H1 (cell line): ENCODE measurements at regions not wholly inside any gene's neighbourhood (a gene's known extent, or its start where the extent isn't known, plus 50 kb on each side); places are given as distances from the start of the nearest gene placed in this dataset.
"Not testable (repeated sequence)": the region's sequence is repeated elsewhere in the genome, so short reads cannot be mapped to it uniquely, and the experiment has no call there.

Experiments
- CTCF ChIA-PET: fragments of 300-600 bp; sonication (Branson Sonifier 250); formaldehyde crosslinking; loops from one replicate; lab custom pipeline; 2021; ENCODE audit not compliant: partially characterized antibody; lab: Charles Lee
- POLR2A ChIA-PET: fragments of 300-600 bp; sonication (Branson Sonifier 250); formaldehyde crosslinking; loops from one replicate; lab custom pipeline; 2021; ENCODE audit warnings: inconsistent platforms; ENCODE audit not compliant: partially characterized antibody; lab: Charles Lee
- DNase-seq, 2 experiments: peaks; one replicate each; pipeline versions ENCODE4 v3.0.0 to v3.0.0-alpha.2; 2010 to 2022; ENCODE audit warnings: low spot score in 2 of 2, low read depth in 1 of 2, mixed read lengths in 1 of 2
- FAIRE-seq: peaks from 2 replicates; lab custom pipeline; 2011; peaks lifted over from hg19 to GRCh38; lab: Jason Lieb, UNC
- H2AFZ ChIP-seq: 2 replicates; pipeline ENCODE4 v1.8.1; 2012; ENCODE audit warnings: low read length, inconsistent platforms
- H2AK5ac ChIP-seq: 2 replicates; pipeline ENCODE4 v1.6.1; 2013; ENCODE audit warnings: low read depth, low read length
- H2BK120ac ChIP-seq: replicated peaks from 2 replicates; pipeline ENCODE3; 2013; ENCODE audit warnings: low read depth, low read length, inconsistent platforms
- H2BK12ac ChIP-seq: 2 replicates; pipeline ENCODE4 v1.6.1; 2013; ENCODE audit warnings: low read depth, low read length
- H2BK15ac ChIP-seq: 2 replicates; pipeline ENCODE4 v1.6.1; 2013; ENCODE audit warnings: low read length
- H2BK20ac ChIP-seq: 2 replicates; pipeline ENCODE4 v1.6.1; 2013; ENCODE audit warnings: low read length
- H2BK5ac ChIP-seq: 2 replicates; pipeline ENCODE4 v1.6.1; 2013; ENCODE audit warnings: low read depth, low read length
- H3K14ac ChIP-seq: 2 replicates; pipeline ENCODE4 v1.6.1; 2013; ENCODE audit warnings: inconsistent platforms; ENCODE audit not compliant: insufficient read length
- H3K18ac ChIP-seq: 2 replicates; pipeline ENCODE4 v1.6.1; 2013; ENCODE audit warnings: low read length; ENCODE audit errors: extremely low read depth
- H3K23ac ChIP-seq: 2 replicates; pipeline ENCODE4 v1.6.1; 2013; ENCODE audit warnings: inconsistent platforms; ENCODE audit not compliant: insufficient read length
- H3K23me2 ChIP-seq: 2 replicates; pipeline ENCODE4 v1.6.1; 2013; ENCODE audit warnings: low read depth, low read length
- H3K27ac ChIP-seq: 2 replicates; pipeline ENCODE4 v1.6.1; 2011; ENCODE audit warnings: low read depth, low read length, inconsistent platforms
- H3K27me3 ChIP-seq, 4 experiments: replicated peaks in 1 of 4; 1 replicate in 1 of 4; 2 replicates in 3 of 4; pipeline versions ENCODE4 v1.6.1 to v1.8.1; 2011 to 2013; ENCODE audit warnings: low read length in 3 of 4, mild to moderate bottlenecking in 3 of 4, inconsistent platforms in 2 of 4, mixed read lengths in 2 of 4, moderate library complexity in 1 of 4; ENCODE audit not compliant: control insufficient read depth in 3 of 4, insufficient read depth in 3 of 4; ENCODE audit errors: extremely low read depth in 1 of 4
- H3K36me3 ChIP-seq, 4 experiments: 2 replicates each; pipeline versions ENCODE4 v1.6.1 to v1.8.1; 2011 to 2013; ENCODE audit warnings: mild to moderate bottlenecking in 4 of 4, low read length in 3 of 4, moderate library complexity in 2 of 4, control low read depth in 1 of 4, inconsistent platforms in 1 of 4; ENCODE audit not compliant: insufficient read depth in 4 of 4, control insufficient read depth in 2 of 4
- H3K4ac ChIP-seq: replicated peaks from 2 replicates; pipeline ENCODE3; 2013; ENCODE audit warnings: low read length, low read depth, mixed read lengths, inconsistent platforms; ENCODE audit not compliant: insufficient read length
- H3K4me1 ChIP-seq, 4 experiments: replicated peaks in 1 of 4; 1 replicate in 1 of 4; 2 replicates in 3 of 4; pipeline versions ENCODE4 v1.6.1 to v1.8.1; 2011 to 2013; ENCODE audit warnings: low read length in 3 of 4, inconsistent platforms in 2 of 4, mixed read lengths in 1 of 4; ENCODE audit not compliant: insufficient read depth in 4 of 4, control insufficient read depth in 3 of 4
- H3K4me2 ChIP-seq, 2 experiments: 2 replicates each; pipeline versions ENCODE4 v1.6.1 to v1.8.1; 2011 to 2013; ENCODE audit warnings: low read depth in 2 of 2, low read length in 2 of 2, control low read depth in 1 of 2, inconsistent platforms in 1 of 2, mild to moderate bottlenecking in 1 of 2; ENCODE audit not compliant: insufficient read depth in 1 of 2
- H3K4me3 ChIP-seq, 4 experiments: fragments of 200-600, 300-600 bp in 1 of 4; sonication (generic), shearing (Covaris generic), sonication (Bioruptor Twin) in 1 of 4; 2 replicates each; pipeline versions ENCODE4 v1.5.1 to v1.8.1; 2011 to 2016; ENCODE audit warnings: low read length in 4 of 4, low read depth in 3 of 4, control low read depth in 2 of 4, inconsistent platforms in 2 of 4, mild to moderate bottlenecking in 2 of 4, mixed read lengths in 1 of 4, moderate library complexity in 1 of 4; ENCODE audit not compliant: insufficient read depth in 2 of 4; ENCODE audit errors: extremely low read depth in 1 of 4
- H3K56ac ChIP-seq: replicated peaks from 2 replicates; pipeline ENCODE3; 2013; ENCODE audit warnings: low read depth, mild to moderate bottlenecking, mixed read lengths, low read length, inconsistent platforms; ENCODE audit not compliant: insufficient read length
- H3K79me1 ChIP-seq: 2 replicates; pipeline ENCODE4 v1.6.1; 2013; ENCODE audit warnings: low read depth, low read length, control low read depth
- H3K79me2 ChIP-seq, 2 experiments: 2 replicates each; pipeline versions ENCODE4 v1.6.1 to v1.8.1; 2012 to 2013; ENCODE audit warnings: low read length in 2 of 2, mild to moderate bottlenecking in 2 of 2, inconsistent platforms in 1 of 2; ENCODE audit not compliant: insufficient read depth in 2 of 2, control insufficient read depth in 1 of 2
- H3K9ac ChIP-seq, 4 experiments: replicated peaks in 1 of 4; 1 replicate in 1 of 4; 2 replicates in 3 of 4; pipeline versions ENCODE4 v1.6.1 to v1.8.1; 2011 to 2013; ENCODE audit warnings: low read depth in 3 of 4, low read length in 3 of 4, control low read depth in 2 of 4, mild to moderate bottlenecking in 2 of 4, moderate library complexity in 2 of 4, inconsistent platforms in 1 of 4; ENCODE audit errors: extremely low read depth in 1 of 4
- H3K9me3 ChIP-seq, 2 experiments: 2 replicates each; pipeline versions ENCODE4 v1.6.1 to v1.8.1; 2012 to 2013; ENCODE audit warnings: mild to moderate bottlenecking in 2 of 2, moderate library complexity in 2 of 2, control low read depth in 1 of 2, inconsistent platforms in 1 of 2, low read depth in 1 of 2, low read length in 1 of 2, mixed read lengths in 1 of 2; ENCODE audit not compliant: insufficient read depth in 2 of 2
- H4K20me1 ChIP-seq, 2 experiments: replicated peaks in 1 of 2; 2 replicates each; pipeline versions ENCODE3 to v1.8.1; 2011 to 2013; ENCODE audit warnings: inconsistent platforms in 2 of 2, low read length in 2 of 2, mild to moderate bottlenecking in 1 of 2; ENCODE audit not compliant: insufficient read depth in 2 of 2, control insufficient read depth in 1 of 2
- H4K5ac ChIP-seq: 2 replicates; pipeline ENCODE4 v1.6.1; 2013; ENCODE audit warnings: low read length, low read depth, mixed read lengths, inconsistent platforms; ENCODE audit not compliant: insufficient read length
- H4K8ac ChIP-seq: 2 replicates; pipeline ENCODE4 v1.8.0; 2013; ENCODE audit warnings: mild to moderate bottlenecking, moderate library complexity, low read length, inconsistent platforms; ENCODE audit not compliant: insufficient read depth; ENCODE audit errors: extremely low read depth
- H4K91ac ChIP-seq: replicated peaks from 2 replicates; pipeline ENCODE3; 2013; ENCODE audit warnings: low read length, mixed read lengths, inconsistent platforms; ENCODE audit not compliant: insufficient read length
- WGBS, 2 experiments: shearing (Covaris generic) in 1 of 2; methylation state at CpG; one replicate each; pipeline versions ENCODE4 v1.1.6 to v1.1.7; 2013 to 2015; ENCODE audit warnings: low lambda C conversion rate in 2 of 2, mixed read lengths in 2 of 2, inconsistent platforms in 1 of 2, low coverage in 1 of 2, missing lambda C conversion rate in 1 of 2; ENCODE audit not compliant: insufficient replicate concordance in 2 of 2, insufficient coverage in 1 of 2, insufficient read length in 1 of 2; ENCODE audit errors: extremely low coverage in 1 of 2, missing lambda C conversion rate in 1 of 2; 5-methylcytosine and 5-hydroxymethylcytosine counted together

DNA sequence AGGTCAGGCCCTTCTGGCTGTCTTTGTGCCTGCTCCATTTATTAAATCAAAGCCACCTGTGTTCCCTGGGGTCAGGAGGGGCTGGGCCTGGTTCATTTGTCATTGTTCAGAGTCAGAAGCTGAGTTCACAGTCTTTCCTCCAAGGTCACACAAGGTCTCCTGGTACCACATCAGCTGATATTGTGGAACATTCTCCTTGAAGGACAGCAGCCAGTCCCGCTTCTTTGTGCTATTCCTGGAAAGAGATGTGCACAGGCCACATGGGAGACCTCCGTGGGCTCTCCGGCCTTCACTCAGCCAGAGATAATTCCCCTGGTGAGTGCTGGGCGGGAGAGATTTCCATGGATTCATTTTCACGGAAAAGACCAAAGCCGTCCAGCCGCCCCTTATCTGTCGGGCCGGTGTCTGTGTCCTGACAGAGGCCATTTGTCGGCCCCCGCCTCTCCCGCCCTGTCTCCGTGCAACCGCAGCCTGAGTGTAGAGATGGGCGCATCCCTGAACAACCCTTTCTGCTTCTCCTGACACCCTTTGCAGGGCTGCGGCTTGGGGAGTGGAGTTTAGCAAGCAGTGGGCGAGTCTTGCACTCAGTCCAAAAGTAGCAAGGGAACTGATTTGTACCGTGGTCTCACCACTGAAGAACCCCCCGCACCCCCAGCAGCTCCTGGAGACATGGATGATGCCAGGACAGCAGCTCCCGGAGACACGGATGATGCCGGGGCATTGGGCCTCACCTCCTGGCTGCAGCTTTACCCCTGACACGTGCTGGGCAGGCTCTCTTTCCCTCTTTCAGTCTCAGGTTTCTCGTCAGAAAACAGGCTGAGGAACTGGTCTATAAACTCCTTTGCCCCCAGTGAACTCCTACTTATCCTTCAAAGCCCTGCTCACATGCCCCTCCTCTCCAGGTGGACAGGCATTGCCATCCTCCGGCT is 198.4 kb downstream of the LAT start:
- H3K79me2 ChIP-seq, H4K20me1 ChIP-seq, H3K4me2 ChIP-seq, H4K8ac ChIP-seq, FAIRE-seq, H3K79me1 ChIP-seq, H3K36me3 ChIP-seq, H2BK12ac ChIP-seq, H3K27me3 ChIP-seq, H2BK15ac ChIP-seq, H3K14ac ChIP-seq, H2AK5ac ChIP-seq, H3K18ac ChIP-seq, H3K4ac ChIP-seq, H2BK5ac ChIP-seq, DNase-seq, H3K9me3 ChIP-seq, H4K91ac ChIP-seq, H2AFZ ChIP-seq, H3K56ac ChIP-seq, CTCF ChIA-PET, H3K27ac ChIP-seq, H2BK20ac ChIP-seq, H2BK120ac ChIP-seq, H3K23me2 ChIP-seq, H3K4me3 ChIP-seq, H3K9ac ChIP-seq, H3K4me1 ChIP-seq, H4K5ac ChIP-seq, H3K23ac ChIP-seq: not testable (repeated sequence)
- POLR2A ChIA-PET = interaction anchor here (0.6 kb wide), 1 partner anchor 610 kb away, joined by 3 read pairs; no protein-coding TSS in a partner anchor
- WGBS, 2 experiments = 89% methylated on average over 17 of the region's 25 CpGs; no CpG with 5 or more reads in 1 of the 2 experiments
